Skeletal muscle tissue (tissue), 3 donors: ENCODE measurements at regions not wholly inside any gene's neighbourhood (a gene's known extent, or its start where the extent isn't known, plus 50 kb on each side); places are given as distances from the start of the nearest gene placed in this dataset.

Experiments
- H3K27ac ChIP-seq: one replicate; pipeline ENCODE4 v1.7.0; 2013; ENCODE audit warnings: mild to moderate bottlenecking, low read depth, low read length, inconsistent platforms
- H3K27me3 ChIP-seq, 3 donors: one replicate each; pipeline ENCODE4 v1.7.0; 2013; ENCODE audit warnings: low read length in 3 of 3; ENCODE audit not compliant: control insufficient read depth in 3 of 3, insufficient read depth in 3 of 3
- H3K36me3 ChIP-seq, 3 donors: one replicate each; pipeline ENCODE4 v1.7.0; 2013; ENCODE audit warnings: low read length in 3 of 3; ENCODE audit not compliant: control insufficient read depth in 3 of 3, insufficient read depth in 3 of 3
- H3K4me1 ChIP-seq, 3 donors: one replicate each; pipeline ENCODE4 v1.7.0; 2013; ENCODE audit warnings: low read length in 3 of 3, mild to moderate bottlenecking in 3 of 3; ENCODE audit not compliant: control insufficient read depth in 3 of 3, insufficient read depth in 3 of 3
- H3K4me3 ChIP-seq, 3 donors: one replicate each; pipeline ENCODE4 v1.7.0; 2013; ENCODE audit warnings: low read length in 3 of 3
- H3K9ac ChIP-seq, 3 donors: one replicate each; pipeline ENCODE4 v1.7.0; 2013; ENCODE audit warnings: low read length in 3 of 3, mild to moderate bottlenecking in 3 of 3, moderate library complexity in 2 of 3, low read depth in 1 of 3
- H3K9me3 ChIP-seq, 3 donors: one replicate each; pipeline ENCODE4 v1.7.0; 2013; ENCODE audit warnings: low read length in 3 of 3; ENCODE audit not compliant: control insufficient read depth in 3 of 3
- donor health status: Osteomylitis.

DNA sequence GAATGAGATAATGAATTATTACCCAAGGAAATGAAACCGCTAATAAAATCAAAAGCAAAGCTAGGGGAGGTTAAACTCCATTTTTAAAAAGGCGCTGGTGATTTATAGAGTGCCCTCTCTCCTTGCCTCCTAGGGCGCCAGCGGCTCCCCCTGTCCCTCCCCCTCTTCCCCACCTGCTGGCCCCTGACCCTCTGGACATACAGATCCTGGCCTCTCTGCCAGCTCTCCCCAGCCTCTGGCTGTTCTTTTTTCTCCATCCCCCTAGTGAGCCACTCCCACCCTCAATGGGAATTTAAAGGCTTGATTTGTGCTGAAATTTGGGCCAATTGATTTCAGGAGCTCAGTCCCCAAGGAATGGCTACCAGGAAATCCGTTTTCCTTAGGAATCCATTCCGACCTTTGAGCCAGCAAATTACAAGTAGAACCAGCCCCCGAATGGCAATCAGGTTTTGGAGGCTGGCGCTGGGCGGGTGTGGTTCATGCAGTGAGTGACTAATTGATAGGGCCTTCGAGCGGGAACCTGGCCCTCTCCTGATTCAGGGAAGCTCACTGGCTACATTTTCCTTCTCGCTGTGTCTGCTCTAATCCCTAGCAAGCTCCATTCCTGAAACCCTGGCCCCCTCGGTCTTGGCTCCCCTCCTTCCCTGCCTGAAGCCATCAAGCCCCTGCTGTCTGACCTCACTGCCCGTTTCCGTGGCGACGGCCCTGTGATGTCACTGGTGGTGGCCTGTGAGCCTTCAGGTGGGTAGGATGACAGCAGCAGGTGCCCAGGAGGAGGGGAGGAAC is 141.9 kb upstream of the SDK2 start:
- Histone ChIP-seq H3K4me1 (no peaks in the 10 kb centered on the region), H3K27ac (no peak overlapping the region), H3K9me3 (no peaks in the 10 kb centered on the region), H3K9ac (no peak overlapping the region), H3K27me3 (peaks cover 45 to 54% (median 52%) of the 10 kb centered on the region in 3 donors), H3K4me3 (no peak overlapping the region), H3K36me3 (no peaks in the 10 kb centered on the region)

DNA sequence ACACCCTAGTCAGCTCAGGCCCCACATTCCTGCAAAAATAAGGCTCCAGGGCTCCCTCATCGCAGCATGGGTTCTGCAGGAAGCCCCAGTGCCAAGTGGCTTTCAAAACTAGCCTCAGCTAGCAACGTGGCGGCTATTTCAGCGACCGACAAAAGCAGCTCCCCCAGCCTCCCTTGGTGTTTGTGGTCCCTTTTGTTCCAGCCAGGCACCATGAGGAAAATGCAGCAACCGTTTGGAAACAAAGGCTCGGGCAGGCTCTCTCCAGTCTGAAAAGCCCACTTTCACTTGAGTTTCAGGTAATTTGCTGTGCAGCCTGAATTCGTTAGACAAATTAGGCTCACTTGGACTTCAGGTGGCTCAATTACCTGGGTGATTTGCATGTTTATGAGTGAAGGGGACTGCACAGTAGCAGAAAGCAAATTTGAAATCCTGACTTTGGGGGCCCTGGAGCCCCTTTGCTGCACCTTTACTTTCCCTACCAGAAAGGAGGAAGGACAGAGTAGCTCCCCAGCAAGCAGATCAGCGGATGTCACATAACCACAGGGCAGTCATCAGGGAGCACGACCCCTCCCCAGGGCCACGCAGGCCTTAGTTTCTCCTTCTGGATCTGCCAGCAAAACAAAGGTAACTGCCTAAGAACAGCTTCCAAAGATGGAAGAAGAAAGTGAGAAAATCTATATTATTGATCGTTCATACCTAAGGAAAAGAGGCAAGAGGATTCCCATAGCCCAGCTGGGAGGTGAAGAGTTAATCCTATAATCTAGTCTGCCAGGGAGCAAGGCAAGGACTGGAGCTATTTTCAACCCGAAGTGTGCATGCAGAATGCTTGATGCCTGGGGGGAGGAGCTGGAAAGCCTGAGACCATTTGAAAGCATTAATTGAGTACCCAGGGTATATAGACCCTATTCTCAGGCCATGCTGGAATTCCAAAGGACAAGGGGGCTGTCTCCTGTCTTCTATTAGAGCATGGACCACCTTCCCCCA is 143.1 kb upstream of the SDK2 start:
- no peak overlapping the region for H3K9ac ChIP-seq
- H3K9me3 ChIP-seq, result no peaks in the 10 kb centered on the region
- peaks cover 40 to 56% (median 52%) of the 10 kb centered on the region in 3 donors for H3K27me3 ChIP-seq
- H3K4me3 ChIP-seq, result no peak overlapping the region
- H3K4me1 ChIP-seq, result no peaks in the 10 kb centered on the region
- no peak overlapping the region for H3K27ac ChIP-seq
- no peaks in the 10 kb centered on the region for H3K36me3 ChIP-seq

DNA sequence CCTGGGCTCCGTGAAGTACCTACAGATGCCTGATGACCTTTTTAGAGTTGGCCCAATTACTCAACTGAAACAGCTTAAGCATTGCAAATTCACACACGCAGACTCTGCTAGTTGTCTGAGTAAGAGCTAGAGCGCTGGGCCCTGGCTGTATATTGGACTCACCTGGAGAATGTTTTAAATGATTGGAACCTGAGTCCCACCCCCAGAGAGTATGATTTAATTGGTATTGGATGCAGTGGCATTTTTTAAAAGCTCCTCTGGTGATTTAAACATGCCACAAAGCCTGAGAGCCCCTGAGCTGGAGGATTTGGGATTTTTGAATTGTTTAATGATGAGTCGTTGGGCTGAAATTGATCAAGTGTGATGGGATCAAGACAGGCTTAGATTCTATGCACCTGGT is 143.9 kb upstream of the SDK2 start:
- H3K4me1 ChIP-seq, result no peaks in the 10 kb centered on the region
- H3K9me3 ChIP-seq, result no peaks in the 10 kb centered on the region
- H3K27me3 ChIP-seq, result peaks cover 33 to 54% (median 45%) of the 10 kb centered on the region in 3 donors
- H3K9ac ChIP-seq, result no peak overlapping the region
- no peaks in the 10 kb centered on the region for H3K36me3 ChIP-seq
- no peak overlapping the region for H3K27ac ChIP-seq
- no peak overlapping the region for H3K4me3 ChIP-seq

DNA sequence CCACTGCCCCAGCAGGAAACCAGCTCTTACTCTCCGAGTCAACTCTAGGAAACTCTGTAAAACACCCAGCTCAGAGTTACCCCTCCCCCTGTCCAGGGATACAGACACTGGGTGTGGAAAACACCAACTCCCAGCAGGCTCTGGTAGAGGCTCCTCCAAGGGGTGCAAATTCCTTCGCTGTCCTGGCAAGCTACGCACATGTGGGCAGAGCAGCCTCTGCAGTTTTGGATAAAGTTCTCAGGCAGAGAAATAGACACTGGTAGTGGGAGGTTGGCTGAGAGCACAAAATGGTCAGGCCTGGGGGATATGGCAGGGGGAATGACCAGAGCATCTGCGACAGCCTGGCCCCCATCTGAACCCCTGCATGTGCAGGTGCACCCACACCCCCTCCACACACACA is 146.9 kb upstream of the SDK2 start:
- Histone ChIP-seq H3K4me3 (no peak overlapping the region), H3K27ac (no peak overlapping the region), H3K27me3 (peaks cover 9 to 40% (median 17%) of the 10 kb centered on the region in 3 donors), H3K4me1 (peaks cover 0 to 9% (median 0%) of the 10 kb centered on the region in 3 donors), H3K9ac (no peak overlapping the region), H3K9me3 (no peaks in the 10 kb centered on the region), H3K36me3 (no peaks in the 10 kb centered on the region)

DNA sequence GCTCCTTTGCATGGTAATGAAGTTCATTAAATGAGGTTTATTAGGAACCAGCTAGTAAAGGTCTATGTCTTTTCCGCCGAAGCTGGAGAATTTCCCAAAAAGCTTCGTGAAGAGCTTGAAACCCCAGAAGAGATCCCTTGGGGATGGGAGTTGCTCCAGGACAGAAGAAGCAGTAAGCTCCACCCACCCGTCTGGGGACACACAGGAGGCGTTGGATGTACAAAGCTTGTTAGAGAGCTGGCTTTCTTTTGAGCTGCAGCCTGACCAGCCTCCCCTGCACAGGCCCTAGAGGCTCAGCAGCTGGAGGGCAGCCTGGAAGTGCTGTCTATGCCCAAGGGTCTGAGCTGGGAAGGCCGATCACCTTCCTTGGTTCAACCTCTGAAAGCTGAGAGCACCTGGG is 147.4 kb upstream of the SDK2 start:
- H3K27me3 ChIP-seq, result peaks cover 5 to 35% (median 12%) of the 10 kb centered on the region in 3 donors
- H3K36me3 ChIP-seq, result no peaks in the 10 kb centered on the region
- H3K9ac ChIP-seq, result no peak overlapping the region
- no peak overlapping the region for H3K4me3 ChIP-seq
- no peak overlapping the region for H3K27ac ChIP-seq
- no peaks in the 10 kb centered on the region for H3K9me3 ChIP-seq
- peaks cover 0 to 9% (median 0%) of the 10 kb centered on the region in 3 donors for H3K4me1 ChIP-seq

DNA sequence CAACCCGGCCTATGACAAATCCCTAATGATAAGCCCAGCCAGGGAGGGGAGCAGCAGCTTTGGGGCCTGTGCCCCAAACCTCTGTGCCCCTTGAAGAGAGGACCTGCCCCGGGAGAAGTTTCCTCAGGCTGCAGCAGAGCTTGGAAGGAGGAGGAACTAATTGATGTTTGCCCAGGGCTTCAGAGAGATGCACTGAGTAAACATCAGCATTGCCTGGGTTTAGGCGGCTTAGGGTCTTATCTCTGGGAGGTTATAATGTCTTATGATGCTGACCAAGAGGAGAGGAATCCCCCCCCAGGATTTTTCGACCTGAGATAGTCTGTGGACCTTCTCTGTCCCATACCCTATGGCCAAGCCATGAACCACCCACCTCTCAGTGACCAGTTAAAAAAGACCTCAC is 148.7 kb upstream of the SDK2 start:
- no peaks in the 10 kb centered on the region for H3K36me3 ChIP-seq
- H3K4me3 ChIP-seq, result no peak overlapping the region
- no peak overlapping the region for H3K9ac ChIP-seq
- peaks cover 0 to 26% (median 0%) of the 10 kb centered on the region in 3 donors for H3K27me3 ChIP-seq
- no peaks in the 10 kb centered on the region for H3K9me3 ChIP-seq
- H3K4me1 ChIP-seq, result peaks cover 0 to 9% (median 0%) of the 10 kb centered on the region in 3 donors
- no peak overlapping the region for H3K27ac ChIP-seq

DNA sequence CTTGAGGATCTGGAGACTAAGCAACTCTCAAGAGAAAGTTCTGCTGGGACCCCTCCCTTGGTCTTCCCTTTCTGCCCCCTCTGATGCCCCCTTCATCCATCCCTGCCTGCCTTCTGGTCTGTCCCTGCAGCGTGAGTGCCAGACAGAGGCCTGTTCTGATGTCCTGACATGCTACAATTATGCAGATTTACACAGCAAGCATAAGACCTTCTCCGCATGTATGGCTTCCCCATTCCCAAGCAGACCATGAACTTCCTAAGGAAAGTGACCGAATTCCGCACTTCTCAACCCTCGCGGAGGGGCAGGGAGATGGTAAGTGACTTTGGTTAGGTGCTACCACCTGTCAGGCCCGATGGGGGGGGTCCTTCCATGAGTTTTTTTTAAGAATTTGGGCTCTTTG is 150.1 kb upstream of the SDK2 start:
- peaks cover 0 to 9% (median 0%) of the 10 kb centered on the region in 3 donors for H3K4me1 ChIP-seq
- H3K36me3 ChIP-seq, result no peaks in the 10 kb centered on the region
- no peak overlapping the region for H3K9ac ChIP-seq
- H3K4me3 ChIP-seq, result no peak overlapping the region
- no peak overlapping the region for H3K27ac ChIP-seq
- H3K9me3 ChIP-seq, result no peaks in the 10 kb centered on the region
- H3K27me3 ChIP-seq, result peaks cover 0 to 28% (median 0%) of the 10 kb centered on the region in 3 donors

DNA sequence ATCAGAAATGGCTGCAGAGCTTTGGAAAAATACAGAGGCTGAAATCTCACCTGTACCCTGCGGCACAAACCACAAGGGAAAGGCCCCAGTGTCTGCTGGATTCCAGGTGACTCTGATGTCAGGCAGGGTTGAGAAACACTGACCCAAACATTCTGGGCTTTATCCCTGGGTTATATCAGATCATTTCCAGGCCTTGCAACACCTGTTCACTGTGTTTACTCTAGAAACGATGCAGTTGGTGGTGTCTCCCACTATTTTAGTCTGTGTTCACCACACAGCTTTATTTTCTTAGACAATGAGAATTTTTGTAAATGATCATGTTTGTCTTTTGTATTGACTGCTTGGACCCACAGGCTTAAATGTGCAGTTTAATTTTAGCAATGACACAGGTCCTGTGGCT is 151.5 kb upstream of the SDK2 start:
- Histone ChIP-seq H3K36me3 (no peaks in the 10 kb centered on the region), H3K27ac (no peak overlapping the region), H3K4me1 (peaks cover 0 to 9% (median 0%) of the 10 kb centered on the region in 3 donors), H3K4me3 (no peak overlapping the region), H3K9ac (no peak overlapping the region), H3K27me3 (peaks cover 0 to 25% (median 0%) of the 10 kb centered on the region in 3 donors), H3K9me3 (no peaks in the 10 kb centered on the region)

DNA sequence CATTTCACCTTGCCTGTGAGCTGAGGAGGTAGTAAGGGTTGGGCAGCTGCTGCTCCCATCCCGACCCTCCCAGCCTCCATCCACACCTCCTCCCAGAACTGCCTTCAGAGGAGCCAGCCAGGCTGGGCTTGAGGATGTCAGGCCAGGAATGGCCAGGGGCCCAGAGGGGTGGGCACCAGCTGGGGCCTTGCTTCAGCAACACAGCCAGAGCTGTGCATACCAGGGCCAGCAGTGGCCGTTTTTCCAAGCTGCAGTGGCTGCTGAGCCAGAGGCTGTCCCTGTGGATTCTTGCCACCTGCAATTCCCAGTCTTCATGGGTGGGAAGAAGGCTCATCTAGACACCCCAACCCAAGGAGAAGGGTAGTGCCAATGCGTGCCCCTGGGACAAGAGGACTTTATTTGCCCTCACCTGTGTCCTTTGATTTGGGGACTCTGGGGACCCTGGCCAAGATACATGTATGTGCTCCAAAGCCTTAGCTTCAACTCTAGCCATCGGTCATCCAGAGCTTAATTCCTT is 153.4 kb upstream of the SDK2 start:
- H3K4me3 ChIP-seq, result no peak overlapping the region
- peaks cover 0 to 28% (median 0%) of the 10 kb centered on the region in 3 donors for H3K27me3 ChIP-seq
- no peak overlapping the region for H3K27ac ChIP-seq
- no peaks in the 10 kb centered on the region for H3K36me3 ChIP-seq
- H3K4me1 ChIP-seq, result peaks cover 0 to 9% (median 0%) of the 10 kb centered on the region in 3 donors
- no peak overlapping the region for H3K9ac ChIP-seq
- H3K9me3 ChIP-seq, result no peaks in the 10 kb centered on the region
